K562 (cell line): ENCODE measurements at regions not wholly inside any gene's neighbourhood (a gene's known extent, or its start where the extent isn't known, plus 50 kb on each side); places are given as distances from the start of the nearest gene placed in this dataset.
A peak's percentile ranks its signal among the peaks of the same experiment; 100 is the strongest.

ENCODE experiments used
- ATAC-seq: fragments of 200-7000 bp; cut with Tn5 transposase; 3 replicates; pipeline ENCODE4 v1.9.1; 2020; ENCODE audit warnings: moderate library complexity
- BruUV-seq: library from RNA; stranded (reverse); fragments of 400-500 nt; replicated peaks from 2 replicates; lab custom pipeline; 2021; lab: Mats Ljungman, UMichigan
- CTCF ChIA-PET: fragments of 300-600 bp; formaldehyde crosslinking; extraction: SDS; loops from one replicate; lab custom pipeline; 2021; ENCODE audit warnings: low intra/inter-chr PET ratio; lab: Yijun Ruan, JAX
- POLR2A ChIA-PET: fragments of 300-600, 350-650 bp; sonication (Branson Sonifier 250); formaldehyde crosslinking; extraction: SDS; loops from one replicate; lab custom pipeline; 2021; ENCODE audit warnings: antibody characterized with exemption, inconsistent platforms; lab: Yijun Ruan, JAX
- DNase-seq, 4 experiments: peaks; one replicate each; pipeline versions ENCODE4 v3.0.0 to v3.0.0-alpha.2; 2011 to 2018; ENCODE audit warnings: low spot score in 3 of 4, mixed read lengths in 3 of 4; ENCODE audit errors: extremely low read depth in 1 of 4
- FAIRE-seq: peaks from 2 replicates; lab custom pipeline; 2011; peaks lifted over from hg19 to GRCh38; lab: Jason Lieb, UNC
- H2AFZ ChIP-seq: 2 replicates; pipeline ENCODE4 v1.6.0; 2011; ENCODE audit warnings: low read depth, low read length, control low read depth, inconsistent platforms
- H3K27ac ChIP-seq: fragments of 200-600 bp; 3 replicates; pipeline ENCODE4 v1.8.0; 2011; ENCODE audit warnings: low read depth, mild to moderate bottlenecking, control low read depth, inconsistent platforms, low read length, moderate library complexity, mixed read lengths; ENCODE audit errors: extremely low read depth
- H3K27me3 ChIP-seq, 2 experiments: fragments of 300-600 bp in 1 of 2; 2 replicates in 1 of 2; 3 replicates in 1 of 2; pipeline versions ENCODE4 v1.6.0 to v1.8.0; 2011; ENCODE audit warnings: inconsistent platforms in 2 of 2, low read length in 2 of 2, mild to moderate bottlenecking in 1 of 2, mixed read lengths in 1 of 2, moderate library complexity in 1 of 2; ENCODE audit not compliant: control insufficient read depth in 2 of 2, insufficient read depth in 2 of 2
- H3K36me3 ChIP-seq: fragments of 300-600 bp; 3 replicates; pipeline ENCODE4 v1.8.0; 2011; ENCODE audit warnings: mild to moderate bottlenecking, low read length, inconsistent platforms; ENCODE audit not compliant: control insufficient read depth, insufficient read depth
- H3K4me1 ChIP-seq, 2 experiments: fragments of 200-600 bp in 1 of 2; replicated peaks in 1 of 2; 2 replicates in 1 of 2; 3 replicates in 1 of 2; pipeline versions ENCODE4 v1.5.1 to v1.8.0; 2011; ENCODE audit warnings: inconsistent platforms in 2 of 2, low read length in 2 of 2, mild to moderate bottlenecking in 1 of 2, mixed read lengths in 1 of 2, moderate library complexity in 1 of 2; ENCODE audit not compliant: control insufficient read depth in 2 of 2, insufficient read depth in 2 of 2
- H3K4me2 ChIP-seq: 2 replicates; pipeline ENCODE4 v1.6.1; 2011; ENCODE audit warnings: low read length, control low read depth, inconsistent platforms, mixed read lengths; ENCODE audit not compliant: insufficient read depth
- H3K4me3 ChIP-seq: fragments of 200-600 bp; sonication (generic), shearing (Covaris generic); 2 replicates; pipeline ENCODE4 v1.5.1; 2016; ENCODE audit warnings: control low read depth, inconsistent platforms
- H3K79me2 ChIP-seq: fragments of 200-600 bp; 3 replicates; pipeline ENCODE4 v1.8.0; 2011; ENCODE audit warnings: low read length, inconsistent platforms; ENCODE audit not compliant: control insufficient read depth, insufficient read depth
- H3K9ac ChIP-seq, 2 experiments: 2 replicates each; pipeline versions ENCODE4 v1.6.0 to v1.6.1; 2011; ENCODE audit warnings: low read depth in 2 of 2, low read length in 2 of 2, control low read depth in 1 of 2, inconsistent platforms in 1 of 2, mild to moderate bottlenecking in 1 of 2, mixed read lengths in 1 of 2; ENCODE audit not compliant: insufficient read depth in 1 of 2
- H3K9me1 ChIP-seq: one replicate; pipeline ENCODE4 v1.6.0; 2011; ENCODE audit warnings: inconsistent platforms, mild to moderate bottlenecking, low read length, moderate library complexity; ENCODE audit not compliant: control insufficient read depth, insufficient read depth
- H3K9me3 ChIP-seq: replicated peaks from 2 replicates; pipeline ENCODE4 v1.5.1; 2011; ENCODE audit warnings: low read depth, low read length, inconsistent platforms; ENCODE audit not compliant: control insufficient read depth, insufficient read depth
- H4K20me1 ChIP-seq: replicated peaks from 2 replicates; pipeline ENCODE4 v1.6.1; 2011; ENCODE audit warnings: low read length, inconsistent platforms, mixed read lengths; ENCODE audit not compliant: control insufficient read depth, insufficient read depth
- CREB3L1 ChIP-seq: fragments of 450-650 bp; IDR thresholded peaks from 2 replicates; pipeline ENCODE4 v1.6.1; 2014; ENCODE audit warnings: low read depth, mild to moderate bottlenecking, moderate library complexity, borderline replicate concordance
- NBN ChIP-seq: fragments of 450-650 bp; IDR thresholded peaks from 2 replicates; pipeline ENCODE4 v1.6.1; 2016; ENCODE audit warnings: low read depth, mild to moderate bottlenecking
- OTX1 ChIP-seq: fragments of 450-650 bp; formaldehyde crosslinking; IDR thresholded peaks from 2 replicates; pipeline ENCODE4 v1.4.0; 2022; ENCODE audit warnings: mild to moderate bottlenecking
- RAD51 ChIP-seq: fragments of 450-650 bp; IDR thresholded peaks from 2 replicates; pipeline ENCODE4 v1.7.1; 2016; ENCODE audit warnings: low read depth, mild to moderate bottlenecking, borderline replicate concordance
- XRCC3 ChIP-seq: fragments of 450-650 bp; IDR thresholded peaks from 2 replicates; pipeline ENCODE4 v1.6.1; 2017; ENCODE audit warnings: mild to moderate bottlenecking, moderate library complexity
- ZBTB17 ChIP-seq: fragments of 450-650 bp; formaldehyde crosslinking; IDR thresholded peaks from 2 replicates; pipeline ENCODE4 v1.4.0; 2020; ENCODE audit warnings: mild to moderate bottlenecking
- ZNF41 ChIP-seq: fragments of 250-450 bp; sonication (Bioruptor Pico); conservative IDR thresholded peaks from 2 replicates; pipeline ENCODE4 v1.4.0; 2020; ENCODE audit warnings: mild to moderate bottlenecking
- WGBS: fragments of 100-300 bp; shearing (Covaris generic); methylation state at CpG from one replicate; pipeline ENCODE4 v1.1.6; 2016; ENCODE audit warnings: low coverage, mixed read lengths; ENCODE audit not compliant: insufficient coverage; ENCODE audit errors: missing lambda C conversion rate; 5-methylcytosine and 5-hydroxymethylcytosine counted together
- in situ Hi-C: fragments of 300-500 bp; cut with MboI; formaldehyde crosslinking; loops from 4 replicates; pipeline ENCODE4 v1.15.0; 2018; ENCODE audit warnings: inconsistent platforms, mixed read lengths
- intact Hi-C: fragments of 100-400 bp; cut with micrococcal nuclease; formaldehyde crosslinking; loops from 2 replicates; pipeline ENCODE4 v1.14.2; 2022
- TF ChIP-seq, protein P1 (sequence below), 2 experiments: fragments of 450-650 bp; IDR thresholded peaks; 2 replicates each; pipeline ENCODE4 v1.6.1; 2016; ENCODE audit warnings: mild to moderate bottlenecking in 2 of 2, borderline replicate concordance in 1 of 2, low read depth in 1 of 2, moderate library complexity in 1 of 2

GRCh38 chr1:222455188-222455879, 92.6 kb downstream of the HHIPL2 start:
- ChIA-PET POLR2A (interaction anchor here (0.6 to 1.5 kb wide), 7 partner anchors 8 to 922 kb away, joined by 3 to 6 read pairs (median 4); no protein-coding TSS in a partner anchor), CTCF (interaction anchor here (0.6 to 1.2 kb wide), 4 partner anchors 68 to 1658 kb away, joined by 3 read pairs; no protein-coding TSS in a partner anchor)
- peak overlapping the region; percentile 56 for H3K4me2 ChIP-seq
- WGBS, result 3% methylated on average over 16 of the region's 16 CpGs
- H3K27me3 ChIP-seq, result peaks cover 0 to 6% of the 10 kb centered on the region in 2 experiments; a peak in 1 of 5 replicates
- peak overlapping the region in 1 of 2 experiments; percentile 44; a peak in 2 of 4 replicates for H3K9ac ChIP-seq
- H3K4me1 ChIP-seq, result peaks cover 0 to 6% of the 10 kb centered on the region in 2 experiments; a peak in 3 of 5 replicates
- no peaks in the 10 kb centered on the region for H3K36me3 ChIP-seq
- intact Hi-C loops, result loop anchor here (2.0 to 10.0 kb wide), 11 partner anchors 223 to 1645 kb away; no protein-coding TSS in a partner anchor
- BruUV-seq, result no TSS peak
- in situ Hi-C loops, result loop anchor here (10.0 kb wide), 3 partner anchors 351 to 1641 kb away; partner anchors contain the start of gene HLX
- H3K9me1 ChIP-seq, result no peaks in the 10 kb centered on the region
- DNase-seq (peak; percentile 86 to 91 (median 86)), ATAC-seq (peak; percentile 98), FAIRE-seq (peak; percentile 98)
- peak overlapping the region; percentile 21; the same call in 1 of the 3 replicates for H3K27ac ChIP-seq
- peaks cover 3% of the 10 kb centered on the region; the same call in 1 of the 2 replicates for H3K9me3 ChIP-seq
- no peak overlapping the region for H3K4me3 ChIP-seq
- H4K20me1 ChIP-seq, result no peaks in the 10 kb centered on the region
- peak overlapping the region; percentile 85 for H2AFZ ChIP-seq
- H3K79me2 ChIP-seq, result no peaks in the 10 kb centered on the region
- TF ChIP-seq OTX1 (CRISPR knock-in tag) (0 out of 2 replicates have a peak, but pooled peaks have one; percentile 8), ZNF41 (CRISPR knock-in tag) (0 out of 2 replicates have a peak, but pooled peaks have one; percentile 20), NBN (peak; percentile 62), RAD51 (0 out of 2 replicates have a peak, but pooled peaks have one; percentile 30), ZBTB17 (no peak), CREB3L1 (peak; percentile 41; the same call in 1 of the 2 replicates), XRCC3 (no peak)
- TF ChIP-seq, protein P1, sequence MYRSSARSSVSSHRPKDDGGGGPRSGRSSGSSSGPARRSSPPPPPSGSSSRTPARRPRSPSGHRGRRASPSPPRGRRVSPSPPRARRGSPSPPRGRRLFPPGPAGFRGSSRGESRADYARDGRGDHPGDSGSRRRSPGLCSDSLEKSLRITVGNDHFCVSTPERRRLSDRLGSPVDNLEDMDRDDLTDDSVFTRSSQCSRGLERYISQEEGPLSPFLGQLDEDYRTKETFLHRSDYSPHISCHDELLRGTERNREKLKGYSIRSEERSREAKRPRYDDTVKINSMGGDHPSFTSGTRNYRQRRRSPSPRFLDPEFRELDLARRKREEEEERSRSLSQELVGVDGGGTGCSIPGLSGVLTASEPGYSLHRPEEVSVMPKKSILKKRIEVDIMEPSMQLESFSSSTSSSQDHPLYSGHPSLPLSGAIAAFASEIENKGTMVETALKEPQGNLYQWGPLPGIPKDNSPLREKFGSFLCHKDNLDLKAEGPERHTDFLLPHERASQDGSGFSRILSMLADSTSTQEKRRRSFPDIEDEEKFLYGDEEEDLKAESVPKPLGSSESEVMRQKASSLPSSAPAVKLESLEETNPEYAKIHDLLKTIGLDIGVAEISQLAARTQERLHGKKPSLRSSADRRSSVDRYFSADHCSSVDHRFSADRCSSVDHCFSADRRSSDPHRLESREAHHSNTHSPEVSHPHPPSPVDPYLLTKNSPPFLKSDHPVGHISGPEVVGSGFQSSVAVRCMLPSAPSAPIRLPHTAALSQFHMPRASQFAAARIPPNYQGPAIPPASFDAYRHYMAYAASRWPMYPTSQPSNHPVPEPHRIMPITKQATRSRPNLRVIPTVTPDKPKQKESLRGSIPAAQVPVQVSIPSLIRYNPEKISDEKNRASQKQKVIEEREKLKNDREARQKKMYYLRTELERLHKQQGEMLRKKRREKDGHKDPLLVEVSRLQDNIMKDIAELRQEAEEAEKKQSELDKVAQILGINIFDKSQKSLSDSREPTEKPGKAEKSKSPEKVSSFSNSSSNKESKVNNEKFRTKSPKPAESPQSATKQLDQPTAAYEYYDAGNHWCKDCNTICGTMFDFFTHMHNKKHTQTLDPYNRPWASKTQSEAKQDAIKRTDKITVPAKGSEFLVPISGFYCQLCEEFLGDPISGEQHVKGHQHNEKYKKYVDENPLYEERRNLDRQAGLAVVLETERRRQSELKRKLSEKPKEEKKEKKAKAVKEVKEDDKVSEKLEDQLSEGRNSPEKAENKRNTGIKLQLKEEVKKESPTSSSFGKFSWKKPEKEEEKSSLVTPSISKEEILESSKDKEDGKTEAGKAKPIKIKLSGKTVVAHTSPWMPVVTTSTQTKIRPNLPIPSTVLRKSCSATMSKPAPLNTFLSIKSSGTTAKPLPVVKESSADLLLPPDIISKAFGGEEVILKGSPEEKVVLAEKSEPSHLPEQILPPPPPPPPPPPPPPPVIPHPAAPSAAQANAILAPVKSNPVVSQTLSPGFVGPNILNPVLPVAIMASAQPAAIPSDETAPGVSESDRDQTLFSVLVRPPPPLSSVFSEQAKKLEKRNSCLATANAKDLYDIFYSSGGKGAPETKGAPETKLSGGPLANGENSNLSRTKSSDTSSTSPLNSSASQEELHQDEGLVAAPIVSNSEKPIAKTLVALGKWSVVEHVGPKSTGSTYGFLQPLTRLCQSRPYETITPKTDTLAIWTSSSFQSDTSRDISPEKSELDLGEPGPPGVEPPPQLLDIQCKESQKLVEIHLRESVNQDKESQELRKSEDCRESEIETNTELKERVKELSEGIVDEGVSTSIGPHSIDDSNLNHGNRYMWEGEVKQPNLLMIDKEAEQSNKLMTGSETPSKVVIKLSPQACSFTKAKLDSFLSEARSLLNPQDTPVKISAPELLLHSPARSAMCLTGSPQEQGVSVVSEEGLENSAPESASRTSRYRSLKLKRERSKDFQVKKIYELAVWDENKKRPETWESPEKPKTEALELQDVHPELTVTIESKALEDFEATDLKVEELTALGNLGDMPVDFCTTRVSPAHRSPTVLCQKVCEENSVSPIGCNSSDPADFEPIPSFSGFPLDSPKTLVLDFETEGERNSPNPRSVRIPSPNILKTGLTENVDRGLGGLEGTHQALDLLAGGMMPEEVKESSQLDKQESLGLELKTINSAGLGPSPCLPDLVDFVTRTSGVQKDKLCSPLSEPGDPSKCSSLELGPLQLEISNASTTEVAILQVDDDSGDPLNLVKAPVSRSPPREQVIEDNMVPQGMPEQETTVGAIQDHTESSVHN (IDR thresholded peaks at IDR 0.05; ENCODE audit: borderline replicate concordance in 1 of 2, low read depth in 1 of 2), result peak in 1 of 2 experiments; percentile 81; a peak in 2 of 4 replicates
